GM13977 (cell line): ENCODE measurements at regions not wholly inside any gene's neighbourhood (a gene's known extent, or its start where the extent isn't known, plus 50 kb on each side); places are given as distances from the start of the nearest gene placed in this dataset.

Experiments used
- DNase-seq: peaks from one replicate; pipeline ENCODE4 v3.0.0; 2012; ENCODE audit warnings: low spot score
- CTCF ChIP-seq: IDR thresholded peaks from 2 replicates; pipeline ENCODE4 v1.5.1; 2012; ENCODE audit warnings: mild to moderate bottlenecking, control low read depth; ENCODE audit not compliant: insufficient read depth; ENCODE audit errors: extremely low read depth, missing control alignments
- in situ Hi-C: fragments of 300-500 bp; cut with MboI; formaldehyde crosslinking; loops from one replicate; pipeline ENCODE4 v1.12.0; 2022; ENCODE audit warnings: low sequenced_read_pairs, low pct_unique_long_range_greater_than_20kb, mixed read lengths, inconsistent platforms; ENCODE audit not compliant: unreplicated experiment

GRCh38 chr4:122100508-122100907, 51.6 kb upstream of the BLTP1 start:
- TF ChIP-seq CTCF: no peak
- in situ Hi-C loops: no loop called here
- DNase-seq: no peak

GRCh38 chr4:122099896-122100295, 52.2 kb upstream of the BLTP1 start:
- in situ Hi-C loops: no loop called here
- DNase-seq: no peak
- no peak for TF ChIP-seq CTCF

- in situ Hi-C loops: no loop called here
Measured at GRCh38 chr4:122091836-122092405, 60.2 kb upstream of the BLTP1 start.

GRCh38 chr4:122091397-122091796, 60.7 kb upstream of the BLTP1 start:
- in situ Hi-C loops: no loop called here
- no peak for TF ChIP-seq CTCF
- no peak for DNase-seq

More at GRCh38 chr4:122091836-122092405, 60.2 kb upstream of the BLTP1 start:
- DNase-seq: no peak
- no peak for TF ChIP-seq CTCF

- TF ChIP-seq CTCF: no peak
- in situ Hi-C loops: no loop called here
- no peak for DNase-seq
Measured at GRCh38 chr4:122090989-122091388, 61.1 kb upstream of the BLTP1 start.

GRCh38 chr4:122086338-122087065, 65.6 kb upstream of the BLTP1 start:
- DNase-seq: no peak
- in situ Hi-C loops: no loop called here

More at GRCh38 chr4:122086338-122087065, 65.6 kb upstream of the BLTP1 start:
- no peak for TF ChIP-seq CTCF
